SK-N-SH (cell line): ENCODE measurements at regions not wholly inside any gene's neighbourhood (a gene's known extent, or its start where the extent isn't known, plus 50 kb on each side); places are given as distances from the start of the nearest gene placed in this dataset.

ENCODE experiments used
- CHD2 ChIP-seq: fragments of 150-350 bp; IDR thresholded peaks from 2 replicates; pipeline ENCODE4 v1.6.1; 2018; ENCODE audit warnings: low read length; ENCODE audit not compliant: partially characterized antibody
- EP300 ChIP-seq, 2 experiments: IDR thresholded peaks; 2 replicates each; pipeline versions ENCODE4 v1.4.0 to v1.6.1; 2012; ENCODE audit warnings: borderline replicate concordance in 1 of 2, low read depth in 1 of 2, low read length in 1 of 2
- EZH2phosphoT487 ChIP-seq: fragments of 200-600 bp; sonication (generic); IDR thresholded peaks from 2 replicates; pipeline ENCODE4 v1.6.1; 2017; ENCODE audit warnings: low read depth, mixed run types, mild to moderate bottlenecking, antibody characterized with exemption, moderate library complexity, borderline replicate concordance
- MAX ChIP-seq: IDR thresholded peaks from 2 replicates; pipeline ENCODE4 v1.4.0; 2012; ENCODE audit warnings: low read depth
- NFIC ChIP-seq: IDR thresholded peaks from 2 replicates; pipeline ENCODE4 v1.4.0; 2012; ENCODE audit warnings: borderline replicate concordance
- POLR2AphosphoS5 ChIP-seq: IDR thresholded peaks from 2 replicates; pipeline ENCODE4 v1.6.1; 2012; ENCODE audit warnings: low read depth, low read length
- RAD21 ChIP-seq: IDR thresholded peaks from 2 replicates; pipeline ENCODE4 v1.6.1; 2012; ENCODE audit warnings: mild to moderate bottlenecking, low read length
- RXRA ChIP-seq: IDR thresholded peaks from 2 replicates; pipeline ENCODE4 v1.4.0; 2012; ENCODE audit warnings: low read depth, mild to moderate bottlenecking, borderline replicate concordance
- SMC3 ChIP-seq: IDR thresholded peaks from 2 replicates; pipeline ENCODE4 v1.6.1; 2012; ENCODE audit warnings: low read depth, low read length, improper control_type of control experiment
- TAF1 ChIP-seq: IDR thresholded peaks from 2 replicates; pipeline ENCODE4 v1.6.1; 2012; ENCODE audit warnings: low read depth, mild to moderate bottlenecking, low read length, moderate library complexity, borderline replicate concordance
- TEAD4 ChIP-seq: IDR thresholded peaks from 2 replicates; pipeline ENCODE4 v1.4.0; 2012; ENCODE audit warnings: mild to moderate bottlenecking, borderline replicate concordance; ENCODE audit not compliant: insufficient read depth
- YY1 ChIP-seq: IDR thresholded peaks from 2 replicates; pipeline ENCODE4 v1.4.0; 2012; ENCODE audit warnings: low read depth, mild to moderate bottlenecking
- TF ChIP-seq, protein P1 (sequence below): fragments of 200-600 bp; sonication (generic); IDR thresholded peaks from 2 replicates; pipeline ENCODE4 v1.6.1; 2017; ENCODE audit warnings: antibody characterized with exemption, mild to moderate bottlenecking, moderate library complexity
- TF ChIP-seq, protein P2 (sequence below): IDR thresholded peaks from 2 replicates; pipeline ENCODE4 v1.4.0; 2012; ENCODE audit warnings: low read depth, borderline replicate concordance

- TF ChIP-seq, protein P1, sequence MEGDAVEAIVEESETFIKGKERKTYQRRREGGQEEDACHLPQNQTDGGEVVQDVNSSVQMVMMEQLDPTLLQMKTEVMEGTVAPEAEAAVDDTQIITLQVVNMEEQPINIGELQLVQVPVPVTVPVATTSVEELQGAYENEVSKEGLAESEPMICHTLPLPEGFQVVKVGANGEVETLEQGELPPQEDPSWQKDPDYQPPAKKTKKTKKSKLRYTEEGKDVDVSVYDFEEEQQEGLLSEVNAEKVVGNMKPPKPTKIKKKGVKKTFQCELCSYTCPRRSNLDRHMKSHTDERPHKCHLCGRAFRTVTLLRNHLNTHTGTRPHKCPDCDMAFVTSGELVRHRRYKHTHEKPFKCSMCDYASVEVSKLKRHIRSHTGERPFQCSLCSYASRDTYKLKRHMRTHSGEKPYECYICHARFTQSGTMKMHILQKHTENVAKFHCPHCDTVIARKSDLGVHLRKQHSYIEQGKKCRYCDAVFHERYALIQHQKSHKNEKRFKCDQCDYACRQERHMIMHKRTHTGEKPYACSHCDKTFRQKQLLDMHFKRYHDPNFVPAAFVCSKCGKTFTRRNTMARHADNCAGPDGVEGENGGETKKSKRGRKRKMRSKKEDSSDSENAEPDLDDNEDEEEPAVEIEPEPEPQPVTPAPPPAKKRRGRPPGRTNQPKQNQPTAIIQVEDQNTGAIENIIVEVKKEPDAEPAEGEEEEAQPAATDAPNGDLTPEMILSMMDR, result no peak
- TF ChIP-seq RAD21 (no peak), SMC3 (no peak), EP300 (IDR thresholded peaks at IDR 0.05; ENCODE audit: borderline replicate concordance in 1 of 2, low read depth in 1 of 2, low read length in 1 of 2) (no peak), YY1 (no peak), RXRA (no peak), TAF1 (no peak), CHD2 (no peak), POLR2AphosphoS5 (no peak), NFIC (no peak), MAX (no peak), TEAD4 (no peak), EZH2phosphoT487 (no peak)
- TF ChIP-seq, protein P2, sequence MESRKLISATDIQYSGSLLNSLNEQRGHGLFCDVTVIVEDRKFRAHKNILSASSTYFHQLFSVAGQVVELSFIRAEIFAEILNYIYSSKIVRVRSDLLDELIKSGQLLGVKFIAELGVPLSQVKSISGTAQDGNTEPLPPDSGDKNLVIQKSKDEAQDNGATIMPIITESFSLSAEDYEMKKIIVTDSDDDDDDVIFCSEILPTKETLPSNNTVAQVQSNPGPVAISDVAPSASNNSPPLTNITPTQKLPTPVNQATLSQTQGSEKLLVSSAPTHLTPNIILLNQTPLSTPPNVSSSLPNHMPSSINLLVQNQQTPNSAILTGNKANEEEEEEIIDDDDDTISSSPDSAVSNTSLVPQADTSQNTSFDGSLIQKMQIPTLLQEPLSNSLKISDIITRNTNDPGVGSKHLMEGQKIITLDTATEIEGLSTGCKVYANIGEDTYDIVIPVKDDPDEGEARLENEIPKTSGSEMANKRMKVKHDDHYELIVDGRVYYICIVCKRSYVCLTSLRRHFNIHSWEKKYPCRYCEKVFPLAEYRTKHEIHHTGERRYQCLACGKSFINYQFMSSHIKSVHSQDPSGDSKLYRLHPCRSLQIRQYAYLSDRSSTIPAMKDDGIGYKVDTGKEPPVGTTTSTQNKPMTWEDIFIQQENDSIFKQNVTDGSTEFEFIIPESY, result no peak
These were observed 86.5 kb upstream of the CARD18 start for GRCh38 chr11:105226091-105226490.
